OCI-LY7 (cell line): ENCODE measurements at regions not wholly inside any gene's neighbourhood (a gene's known extent, or its start where the extent isn't known, plus 50 kb on each side); places are given as distances from the start of the nearest gene placed in this dataset.

ENCODE experiments used
- BruUV-seq: library from RNA; stranded (reverse); fragments of 400-500 nt; replicated peaks from 2 replicates; lab custom pipeline; 2021; lab: Mats Ljungman, UMichigan
- CTCF ChIA-PET: fragments of 300-600 bp; sonication (Branson Sonifier 250); formaldehyde crosslinking; loops from one replicate; lab custom pipeline; 2022; ENCODE audit warnings: antibody characterized with exemption; ENCODE audit not compliant: unreplicated experiment; lab: Charles Lee
- POLR2A ChIA-PET: fragments of 300-600 bp; sonication (Branson Sonifier 250); formaldehyde crosslinking; loops from one replicate; lab custom pipeline; 2022; ENCODE audit warnings: antibody characterized with exemption; lab: Charles Lee
- DNase-seq: peaks from one replicate; pipeline ENCODE4 v3.0.0-alpha.2; 2015; ENCODE audit warnings: low spot score
- H2AFZ ChIP-seq: fragments of 200-600 bp; sonication (generic), shearing (Covaris generic); 2 replicates; pipeline ENCODE4 v1.6.1; 2014; ENCODE audit warnings: mild to moderate bottlenecking, antibody characterized with exemption, low read length, moderate library complexity
- H3K27ac ChIP-seq: fragments of 200-600 bp; sonication (generic); 2 replicates; pipeline ENCODE4 v1.5.1; 2014; ENCODE audit warnings: mixed run types, low read depth, mild to moderate bottlenecking, moderate library complexity, low read length, inconsistent platforms; ENCODE audit not compliant: poor library complexity, severe bottlenecking
- H3K36me3 ChIP-seq: fragments of 200-600 bp; sonication (generic); 2 replicates; pipeline ENCODE4 v1.6.1; 2014; ENCODE audit warnings: mild to moderate bottlenecking, antibody characterized with exemption, low read length, moderate library complexity, mixed read lengths; ENCODE audit not compliant: insufficient read depth
- H3K4me1 ChIP-seq: fragments of 200-600 bp; sonication (generic); 2 replicates; pipeline ENCODE4 v1.5.1; 2014; ENCODE audit warnings: mild to moderate bottlenecking, low read length; ENCODE audit not compliant: insufficient read depth, poor library complexity, severe bottlenecking
- H3K4me2 ChIP-seq: fragments of 200-600 bp; sonication (generic); 2 replicates; pipeline ENCODE4 v1.6.1; 2014; ENCODE audit warnings: mild to moderate bottlenecking, low read length
- H3K4me3 ChIP-seq: fragments of 200-600 bp; sonication (generic); 2 replicates; pipeline ENCODE4 v1.5.1; 2014; ENCODE audit warnings: mild to moderate bottlenecking, low read depth, low read length; ENCODE audit not compliant: poor library complexity, severe bottlenecking
- H3K79me2 ChIP-seq: fragments of 200-600 bp; sonication (generic); 2 replicates; pipeline ENCODE4 v1.6.1; 2016; ENCODE audit warnings: low read depth, mild to moderate bottlenecking, low read length, moderate library complexity, mixed read lengths; ENCODE audit not compliant: insufficient read depth
- H3K9me2 ChIP-seq: fragments of 200-600 bp; sonication (generic); 2 replicates; pipeline ENCODE4 v1.6.1; 2016; ENCODE audit warnings: mild to moderate bottlenecking, low read length, mixed read lengths; ENCODE audit not compliant: insufficient read depth
- H3K9me3 ChIP-seq: fragments of 200-600 bp; sonication (generic); 2 replicates; pipeline ENCODE4 v1.6.1; 2014; ENCODE audit warnings: mild to moderate bottlenecking, mixed run types, low read length, mixed read lengths
- H4K20me1 ChIP-seq: fragments of 200-600 bp; sonication (generic); 2 replicates; pipeline ENCODE4 v1.6.1; 2014; ENCODE audit warnings: mild to moderate bottlenecking, antibody characterized with exemption, low read length, moderate library complexity, mixed read lengths; ENCODE audit not compliant: insufficient read depth
- CTCF ChIP-seq: fragments of 200-600 bp; sonication (generic); conservative IDR thresholded peaks from 2 replicates; pipeline ENCODE4 v1.5.1; 2014; ENCODE audit warnings: mild to moderate bottlenecking, antibody characterized with exemption, low read length, moderate library complexity, mixed read lengths
- EZH2phosphoT487 ChIP-seq: fragments of 200-600 bp; sonication (generic); IDR thresholded peaks from 2 replicates; pipeline ENCODE4 v1.6.1; 2018; ENCODE audit warnings: low read depth, borderline replicate concordance, mild to moderate bottlenecking, mixed run types, antibody characterized with exemption, low read length, moderate library complexity, mixed read lengths
- intact Hi-C: fragments of 100-400 bp; cut with micrococcal nuclease; formaldehyde crosslinking; loops from one replicate; pipeline ENCODE4 v1.10.0; 2022; ENCODE audit not compliant: unreplicated experiment

- ChIA-PET POLR2A (no interaction called here), CTCF (no interaction called here)
- Histone ChIP-seq H2AFZ (no peak overlapping the region), H3K9me3 (no peaks in the 10 kb centered on the region), H3K27ac (no peak overlapping the region), H3K4me2 (no peak overlapping the region), H3K79me2 (no peaks in the 10 kb centered on the region), H3K36me3 (no peaks in the 10 kb centered on the region), H3K4me3 (no peak overlapping the region), H3K9me2 (no peaks in the 10 kb centered on the region), H4K20me1 (no peaks in the 10 kb centered on the region), H3K4me1 (no peaks in the 10 kb centered on the region)
- no TSS peak for BruUV-seq
- TF ChIP-seq CTCF, result no peak
- TF ChIP-seq EZH2phosphoT487, result no peak
- intact Hi-C loops, result no loop called here
- no peak for DNase-seq
Measured at GRCh38 chrX:42422961-42423360, 355.0 kb downstream of the PPP1R2C start.

- Histone ChIP-seq H3K9me2 (no peaks in the 10 kb centered on the region), H3K9me3 (no peaks in the 10 kb centered on the region), H3K79me2 (no peaks in the 10 kb centered on the region), H3K4me1 (no peaks in the 10 kb centered on the region), H2AFZ (no peak overlapping the region), H4K20me1 (no peaks in the 10 kb centered on the region), H3K36me3 (no peaks in the 10 kb centered on the region), H3K4me3 (no peak overlapping the region), H3K4me2 (no peak overlapping the region), H3K27ac (no peak overlapping the region)
- ChIA-PET POLR2A (no interaction called here), CTCF (no interaction called here)
- BruUV-seq, result no TSS peak
- DNase-seq, result no peak
- TF ChIP-seq CTCF (no peak), EZH2phosphoT487 (no peak)
- intact Hi-C loops, result no loop called here
Measured at GRCh38 chrX:42420426-42420825, 357.5 kb downstream of the PPP1R2C start.

- Histone ChIP-seq H3K4me2 (no peak overlapping the region), H2AFZ (no peak overlapping the region), H4K20me1 (no peaks in the 10 kb centered on the region), H3K4me3 (no peak overlapping the region), H3K36me3 (no peaks in the 10 kb centered on the region), H3K9me2 (no peaks in the 10 kb centered on the region), H3K9me3 (no peaks in the 10 kb centered on the region), H3K4me1 (no peaks in the 10 kb centered on the region), H3K79me2 (no peaks in the 10 kb centered on the region), H3K27ac (no peak overlapping the region)
- no peak for TF ChIP-seq CTCF
- no peak for TF ChIP-seq EZH2phosphoT487
- no peak for DNase-seq
- CTCF ChIA-PET, result no interaction called here
- POLR2A ChIA-PET, result no interaction called here
- BruUV-seq, result no TSS peak
- intact Hi-C loops, result no loop called here
Measured at GRCh38 chrX:42415636-42416035, 362.3 kb downstream of the PPP1R2C start.
